ENCODE measurements at regions not wholly inside any gene's neighbourhood (a gene's known extent, or its start where the extent isn't known, plus 50 kb on each side); places are given as distances from the start of the nearest gene placed in this dataset.

DNA sequence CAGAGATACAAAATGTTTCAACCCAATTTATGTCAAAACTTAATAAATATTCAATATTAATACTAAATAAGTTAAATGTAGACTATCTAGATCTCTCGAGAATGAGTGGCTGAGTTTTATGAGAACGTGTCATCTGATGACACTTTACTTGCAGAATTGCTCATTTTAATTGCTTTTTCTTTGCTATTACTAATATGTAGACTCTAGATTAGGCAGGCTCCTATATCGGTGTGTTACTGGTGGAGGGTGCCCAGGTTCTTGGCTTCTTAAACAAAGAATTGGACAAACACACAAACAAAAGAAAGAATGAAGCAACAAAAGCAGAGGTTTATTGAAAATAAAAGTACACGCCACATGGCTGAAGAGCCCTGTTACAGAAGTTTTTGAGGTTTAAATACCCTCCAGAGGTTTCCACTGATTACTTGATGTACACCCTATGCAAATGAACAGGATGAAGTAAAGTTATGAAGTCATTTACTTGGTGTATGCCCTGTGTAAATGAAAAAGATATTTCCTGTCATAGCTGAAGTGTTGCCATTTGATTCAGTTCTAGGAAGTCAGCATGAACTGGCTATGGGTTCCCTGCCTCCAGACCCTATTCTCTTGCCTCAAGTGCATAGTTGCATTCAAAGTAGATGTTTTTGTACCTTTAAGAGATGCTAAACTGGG, 122.9 kb upstream of the ITGA4 start:
- Mint-ChIP-seq H3K9me3 (peaks cover 4% of the 10 kb centered on the region), H3K36me3 (ENCODE audit: low read depth) (no peaks in the 10 kb centered on the region), H3K27ac (no peak overlapping the region), H3K4me1 (ENCODE audit: low read depth) (no peaks in the 10 kb centered on the region), H3K27me3 (ENCODE audit: insufficient read depth) (peaks cover 2% of the 10 kb centered on the region; the same call in 1 of the 2 replicates), H3K4me3 (no peak overlapping the region)
- TF ChIP-seq, protein P1, sequence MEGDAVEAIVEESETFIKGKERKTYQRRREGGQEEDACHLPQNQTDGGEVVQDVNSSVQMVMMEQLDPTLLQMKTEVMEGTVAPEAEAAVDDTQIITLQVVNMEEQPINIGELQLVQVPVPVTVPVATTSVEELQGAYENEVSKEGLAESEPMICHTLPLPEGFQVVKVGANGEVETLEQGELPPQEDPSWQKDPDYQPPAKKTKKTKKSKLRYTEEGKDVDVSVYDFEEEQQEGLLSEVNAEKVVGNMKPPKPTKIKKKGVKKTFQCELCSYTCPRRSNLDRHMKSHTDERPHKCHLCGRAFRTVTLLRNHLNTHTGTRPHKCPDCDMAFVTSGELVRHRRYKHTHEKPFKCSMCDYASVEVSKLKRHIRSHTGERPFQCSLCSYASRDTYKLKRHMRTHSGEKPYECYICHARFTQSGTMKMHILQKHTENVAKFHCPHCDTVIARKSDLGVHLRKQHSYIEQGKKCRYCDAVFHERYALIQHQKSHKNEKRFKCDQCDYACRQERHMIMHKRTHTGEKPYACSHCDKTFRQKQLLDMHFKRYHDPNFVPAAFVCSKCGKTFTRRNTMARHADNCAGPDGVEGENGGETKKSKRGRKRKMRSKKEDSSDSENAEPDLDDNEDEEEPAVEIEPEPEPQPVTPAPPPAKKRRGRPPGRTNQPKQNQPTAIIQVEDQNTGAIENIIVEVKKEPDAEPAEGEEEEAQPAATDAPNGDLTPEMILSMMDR (IDR thresholded peaks at IDR 0.05) = no peak
- no peak for DNase-seq

DNA sequence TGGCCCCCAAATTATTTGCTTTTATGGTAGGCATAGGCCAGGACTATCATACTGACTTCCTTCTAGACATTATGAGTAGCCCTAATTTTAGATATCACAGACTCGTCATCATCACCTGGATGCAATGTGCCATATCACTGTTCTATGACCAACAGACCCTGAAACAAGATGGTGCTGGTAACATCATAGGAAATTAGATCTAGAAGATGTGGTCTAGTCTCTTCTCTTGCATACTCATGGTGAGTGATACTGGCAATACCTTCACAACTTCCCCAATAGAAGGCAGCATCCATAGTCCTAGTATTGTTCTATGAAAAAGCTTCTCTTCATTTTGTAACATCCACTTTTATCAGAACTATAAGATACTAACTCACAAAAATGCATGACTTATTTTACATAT, 116.3 kb upstream of the ITGA4 start:
- H3K36me3 Mint-ChIP-seq (ENCODE audit: low read depth) = no peaks in the 10 kb centered on the region
- H3K27me3 Mint-ChIP-seq (ENCODE audit: insufficient read depth) = peaks cover 2% of the 10 kb centered on the region; the same call in 1 of the 2 replicates
- H3K4me3 Mint-ChIP-seq = no peak overlapping the region
- H3K4me1 Mint-ChIP-seq (ENCODE audit: low read depth) = peaks cover 6% of the 10 kb centered on the region; the same call in 1 of the 2 replicates
- DNase-seq = no peak
- no peak overlapping the region for H3K27ac Mint-ChIP-seq
- H3K9me3 Mint-ChIP-seq = no peaks in the 10 kb centered on the region
- TF ChIP-seq, protein P1 (IDR thresholded peaks at IDR 0.05) = no peak

DNA sequence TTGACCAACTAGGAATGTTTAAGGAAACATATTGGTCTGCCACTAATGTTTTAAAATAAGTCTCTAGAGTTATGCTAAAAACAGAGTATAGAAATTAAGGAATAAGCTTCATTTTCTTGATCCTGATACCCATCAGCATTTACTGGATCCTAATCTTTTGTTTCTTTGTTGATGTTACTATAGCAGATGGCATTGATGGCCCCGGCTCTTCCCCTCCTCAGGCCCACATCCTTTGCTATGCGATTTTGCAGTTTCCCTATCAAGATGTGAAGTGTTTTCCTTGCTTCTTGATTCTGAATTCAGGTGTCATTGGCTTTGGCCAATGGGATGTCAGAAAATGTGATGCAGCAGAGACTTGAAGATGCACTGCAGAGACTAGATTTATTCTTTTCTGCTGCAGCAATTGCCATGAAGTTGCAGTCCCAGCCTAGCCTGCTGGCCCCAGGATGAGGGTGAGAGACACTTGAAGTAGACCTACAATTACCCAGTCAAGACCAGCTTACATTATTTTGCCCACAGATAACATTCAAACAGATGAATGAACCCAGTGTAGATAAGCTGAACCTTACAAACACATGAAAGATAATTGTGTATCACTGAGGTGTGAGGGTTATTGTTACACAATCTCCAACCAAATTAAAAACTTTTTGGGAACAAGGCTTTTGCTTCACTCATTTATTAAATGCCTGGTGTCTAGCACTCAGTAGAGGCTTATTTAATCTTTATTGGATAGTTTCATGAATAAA, 115.2 kb upstream of the ITGA4 start:
- Mint-ChIP-seq H3K36me3 (ENCODE audit: low read depth) (no peaks in the 10 kb centered on the region), H3K9me3 (no peaks in the 10 kb centered on the region), H3K4me3 (no peak overlapping the region), H3K27ac (no peak overlapping the region), H3K27me3 (ENCODE audit: insufficient read depth) (peaks cover 2% of the 10 kb centered on the region; the same call in 1 of the 2 replicates), H3K4me1 (ENCODE audit: low read depth) (peaks cover 6% of the 10 kb centered on the region; the same call in 1 of the 2 replicates)
- no peak for DNase-seq
- TF ChIP-seq, protein P1 (IDR thresholded peaks at IDR 0.05) = no peak

DNA sequence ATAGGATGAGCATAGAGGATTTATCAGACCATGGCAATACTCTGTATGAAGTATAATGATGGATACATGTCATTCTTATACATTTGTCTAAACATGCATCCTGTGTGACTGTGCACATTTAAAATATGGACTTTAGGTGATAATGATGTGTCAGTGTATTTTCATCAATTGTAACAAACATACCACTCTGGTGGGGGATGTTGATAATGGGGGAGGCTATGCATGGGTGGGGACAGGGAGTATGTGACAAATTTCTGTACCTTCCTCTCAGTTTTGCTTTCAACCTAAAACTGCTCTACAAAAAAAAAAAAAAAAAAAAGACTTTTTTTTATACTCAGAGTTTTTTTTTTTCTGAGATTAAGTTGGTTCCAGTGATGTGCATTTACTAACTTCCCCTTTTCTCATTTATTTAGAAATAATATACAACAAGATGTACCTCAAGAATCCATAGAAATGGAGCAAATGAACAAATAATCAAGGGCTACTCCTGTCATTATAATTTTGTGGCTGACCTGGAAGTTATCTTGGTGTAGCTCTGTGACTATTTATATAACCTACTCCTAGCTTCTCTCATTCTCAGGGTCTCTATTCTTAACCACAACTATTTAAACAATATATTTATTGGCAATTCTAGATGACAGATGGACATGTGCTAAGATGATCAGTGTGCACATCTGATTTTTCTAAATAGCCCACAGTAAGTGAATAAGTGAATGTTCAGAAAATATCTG, 108.9 kb upstream of the ITGA4 start:
- no peak for DNase-seq
- TF ChIP-seq, protein P1 (IDR thresholded peaks at IDR 0.05) = no peak
- H3K36me3 Mint-ChIP-seq (ENCODE audit: low read depth) = no peaks in the 10 kb centered on the region
- H3K27ac Mint-ChIP-seq = no peak overlapping the region
- H3K9me3 Mint-ChIP-seq = no peaks in the 10 kb centered on the region
- H3K4me3 Mint-ChIP-seq = no peak overlapping the region
- H3K4me1 Mint-ChIP-seq (ENCODE audit: low read depth) = peaks cover 1% of the 10 kb centered on the region; the same call in 1 of the 2 replicates
- H3K27me3 Mint-ChIP-seq (ENCODE audit: insufficient read depth) = no peaks in the 10 kb centered on the region

DNA sequence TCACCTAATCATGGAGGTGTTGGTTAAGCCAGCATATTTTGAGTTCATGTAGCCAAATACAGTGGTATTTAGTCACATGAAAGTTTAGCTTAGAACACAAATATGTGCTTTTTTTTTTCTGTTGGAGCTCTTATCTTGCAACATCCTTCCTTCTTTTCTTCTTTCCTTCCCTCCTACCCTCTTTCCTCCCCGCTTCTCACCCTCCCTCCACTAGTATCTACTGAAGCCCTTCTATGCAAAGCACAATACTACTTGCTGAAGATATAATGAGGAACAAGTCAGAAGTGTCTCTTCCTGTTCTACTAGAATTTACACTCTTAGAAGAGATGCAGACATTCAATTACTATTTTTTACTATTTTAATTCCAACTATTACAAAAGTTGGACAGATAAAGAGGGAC, 105.0 kb upstream of the ITGA4 start:
- no peaks in the 10 kb centered on the region for H3K9me3 Mint-ChIP-seq
- TF ChIP-seq, protein P1 (IDR thresholded peaks at IDR 0.05) = no peak
- peaks cover 10% of the 10 kb centered on the region for H3K4me1 Mint-ChIP-seq (ENCODE audit: low read depth)

More for the DNA sequence above, 105.0 kb upstream of the ITGA4 start:
- Mint-ChIP-seq H3K4me3 (no peak overlapping the region), H3K27ac (no peak overlapping the region), H3K27me3 (ENCODE audit: insufficient read depth) (no peaks in the 10 kb centered on the region), H3K36me3 (ENCODE audit: low read depth) (no peaks in the 10 kb centered on the region)
- no peak for DNase-seq
